Transverse colon (tissue), 4 donors: ENCODE measurements at regions not wholly inside any gene's neighbourhood (a gene's known extent, or its start where the extent isn't known, plus 50 kb on each side); places are given as distances from the start of the nearest gene placed in this dataset.

ENCODE experiments used
- DNase-seq: peaks from one replicate; pipeline ENCODE4 v3.0.0-alpha.2; 2019
- H3K27ac ChIP-seq, 4 donors: fragments of 200-600 bp; sonication (generic); 2 replicates each; pipeline ENCODE4 v1.5.1; 2016 to 2018; ENCODE audit warnings: inconsistent platforms in 4 of 4
- H3K27me3 ChIP-seq: fragments of 200-600 bp; sonication (generic); 2 replicates; pipeline ENCODE4 v1.5.1; 2017; ENCODE audit warnings: inconsistent platforms
- H3K36me3 ChIP-seq, 4 donors: fragments of 200-600 bp; sonication (generic); 2 replicates each; pipeline ENCODE4 v1.5.1; 2017 to 2019; ENCODE audit warnings: inconsistent platforms in 4 of 4
- H3K4me1 ChIP-seq, 4 donors: fragments of 200-600 bp; sonication (generic); 2 replicates each; pipeline ENCODE4 v1.5.1; 2017 to 2020; ENCODE audit warnings: inconsistent platforms in 4 of 4
- H3K4me3 ChIP-seq, 4 donors: fragments of 200-600 bp; sonication (generic); 1 replicate in 1 of 4; 2 replicates in 3 of 4; pipeline versions ENCODE4 v1.5.1 to v1.6.1; 2017 to 2019; ENCODE audit warnings: inconsistent platforms in 4 of 4
- H3K9me3 ChIP-seq, 2 donors: fragments of 200-600 bp; sonication (generic); 2 replicates each; pipeline ENCODE4 v1.5.1; 2017 to 2019; ENCODE audit warnings: inconsistent platforms in 2 of 2
- EP300 ChIP-seq: sonication (generic); formaldehyde crosslinking; IDR thresholded peaks from one replicate; pipeline ENCODE4 v1.6.1; 2017; ENCODE audit warnings: antibody characterized with exemption, low read depth
- POLR2A ChIP-seq: fragments of 450-650 bp; IDR thresholded peaks from one replicate; pipeline ENCODE4 v1.6.1; 2016; ENCODE audit warnings: antibody characterized with exemption, mild to moderate bottlenecking, moderate library complexity
- POLR2AphosphoS5 ChIP-seq, 3 donors: sonication (generic); formaldehyde crosslinking; IDR thresholded peaks; one replicate each; pipeline ENCODE4 v1.6.1; 2016; ENCODE audit warnings: antibody characterized with exemption in 3 of 3
- WGBS, 2 donors: methylation state at CpG; one replicate each; pipeline ENCODE4 v1.1.5; 2018; ENCODE audit warnings: low coverage in 1 of 2; 5-methylcytosine and 5-hydroxymethylcytosine counted together
- in situ Hi-C, 4 donors: fragments of 200-750 bp; cut with MboI; loops; one replicate each; pipeline versions ENCODE4 v1.15.0 to v1.15.1; 2017; ENCODE audit warnings: low sequenced_read_pairs in 3 of 4, low pct_ligation_motif_present in 1 of 4, low pct_unique_long_range_greater_than_20kb in 1 of 4
- intact Hi-C: fragments of 100-400 bp; cut with DNase I; formaldehyde crosslinking; loops from one replicate; pipeline ENCODE4 v1.15.1; 2023; ENCODE audit warnings: low total_unique reads
- TF ChIP-seq, protein P1 (sequence below), 5 experiments: fragments of 200-600 bp in 3 of 5; fragments of 450-650 bp in 2 of 5; sonication (generic) in 3 of 5; IDR thresholded peaks; 1 replicate in 2 of 5; 2 replicates in 3 of 5; pipeline ENCODE4 v1.5.1; 2016 to 2017; ENCODE audit warnings: antibody characterized with exemption in 5 of 5, inconsistent platforms in 3 of 5, mild to moderate bottlenecking in 2 of 5, moderate library complexity in 1 of 5

DNA sequence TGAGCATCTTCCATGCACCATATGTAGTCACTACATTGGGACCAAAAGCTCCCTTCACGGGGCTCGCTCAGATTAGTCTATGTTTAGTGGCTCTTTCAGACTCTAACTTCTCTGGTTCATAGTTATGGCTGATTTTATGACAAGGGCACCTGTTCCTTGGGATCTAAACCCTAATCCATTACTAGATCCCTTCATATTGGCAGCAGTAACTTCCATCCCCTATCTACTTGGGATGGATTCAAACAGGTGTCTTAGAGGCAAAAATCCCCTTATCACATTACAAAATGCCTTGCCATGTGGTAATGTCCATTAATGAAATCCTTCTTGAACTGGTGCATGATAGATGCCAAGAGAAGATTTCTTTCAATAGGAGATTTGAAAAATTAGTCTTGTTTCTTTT lies 96.7 kb upstream of the TP63 start:
- DNase-seq, result no peak
- Histone ChIP-seq H3K4me3 (no peak overlapping the region), H3K4me1 (no peaks in the 10 kb centered on the region), H3K27ac (no peak overlapping the region), H3K36me3 (no peaks in the 10 kb centered on the region), H3K9me3 (no peaks in the 10 kb centered on the region), H3K27me3 (no peaks in the 10 kb centered on the region)
- intact Hi-C loops (no loop called here), in situ Hi-C loops (no loop called here)
- TF ChIP-seq POLR2A (no peak), POLR2AphosphoS5 (IDR thresholded peaks at IDR 0.05) (no peak), EP300 (no peak)
- TF ChIP-seq, protein P1, sequence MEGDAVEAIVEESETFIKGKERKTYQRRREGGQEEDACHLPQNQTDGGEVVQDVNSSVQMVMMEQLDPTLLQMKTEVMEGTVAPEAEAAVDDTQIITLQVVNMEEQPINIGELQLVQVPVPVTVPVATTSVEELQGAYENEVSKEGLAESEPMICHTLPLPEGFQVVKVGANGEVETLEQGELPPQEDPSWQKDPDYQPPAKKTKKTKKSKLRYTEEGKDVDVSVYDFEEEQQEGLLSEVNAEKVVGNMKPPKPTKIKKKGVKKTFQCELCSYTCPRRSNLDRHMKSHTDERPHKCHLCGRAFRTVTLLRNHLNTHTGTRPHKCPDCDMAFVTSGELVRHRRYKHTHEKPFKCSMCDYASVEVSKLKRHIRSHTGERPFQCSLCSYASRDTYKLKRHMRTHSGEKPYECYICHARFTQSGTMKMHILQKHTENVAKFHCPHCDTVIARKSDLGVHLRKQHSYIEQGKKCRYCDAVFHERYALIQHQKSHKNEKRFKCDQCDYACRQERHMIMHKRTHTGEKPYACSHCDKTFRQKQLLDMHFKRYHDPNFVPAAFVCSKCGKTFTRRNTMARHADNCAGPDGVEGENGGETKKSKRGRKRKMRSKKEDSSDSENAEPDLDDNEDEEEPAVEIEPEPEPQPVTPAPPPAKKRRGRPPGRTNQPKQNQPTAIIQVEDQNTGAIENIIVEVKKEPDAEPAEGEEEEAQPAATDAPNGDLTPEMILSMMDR (IDR thresholded peaks at IDR 0.05), result no peak
- WGBS, 2 donors, result 92% methylated on average over 2 of the region's 2 CpGs; no CpG with 5 or more reads in 1 of the 2 donors

DNA sequence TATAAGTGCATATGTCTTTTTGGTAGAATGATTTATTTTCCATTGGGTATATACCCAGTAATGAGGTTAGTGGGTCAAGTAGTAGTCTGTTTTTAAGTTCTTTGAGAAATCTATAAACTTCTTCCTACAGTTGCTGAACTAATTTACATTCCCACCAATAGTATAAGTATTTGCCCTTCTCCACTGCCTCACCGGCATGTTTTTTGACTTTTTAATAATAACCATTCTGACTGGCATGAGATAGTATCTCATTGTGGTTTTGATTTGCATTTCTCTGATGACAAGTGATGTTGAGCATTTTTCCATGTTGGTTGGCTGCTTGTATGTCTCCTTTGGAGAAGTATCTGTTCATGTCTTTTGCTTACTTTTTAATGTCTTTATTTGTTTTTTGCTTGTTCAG lies 94.1 kb upstream of the TP63 start:
- in situ Hi-C loops (no loop called here), intact Hi-C loops (no loop called here)
- Histone ChIP-seq H3K27me3 (no peaks in the 10 kb centered on the region), H3K36me3 (no peaks in the 10 kb centered on the region), H3K27ac (no peak overlapping the region), H3K4me3 (no peak overlapping the region), H3K9me3 (no peaks in the 10 kb centered on the region), H3K4me1 (no peaks in the 10 kb centered on the region)
- DNase-seq, result no peak
- 40 to 88% methylated on average over 1 of the region's 1 CpG for WGBS, 2 donors
- TF ChIP-seq POLR2A, result no peak
- no peak for TF ChIP-seq EP300
- TF ChIP-seq, protein P1 (IDR thresholded peaks at IDR 0.05), result no peak
- TF ChIP-seq POLR2AphosphoS5 (IDR thresholded peaks at IDR 0.05), result no peak

DNA sequence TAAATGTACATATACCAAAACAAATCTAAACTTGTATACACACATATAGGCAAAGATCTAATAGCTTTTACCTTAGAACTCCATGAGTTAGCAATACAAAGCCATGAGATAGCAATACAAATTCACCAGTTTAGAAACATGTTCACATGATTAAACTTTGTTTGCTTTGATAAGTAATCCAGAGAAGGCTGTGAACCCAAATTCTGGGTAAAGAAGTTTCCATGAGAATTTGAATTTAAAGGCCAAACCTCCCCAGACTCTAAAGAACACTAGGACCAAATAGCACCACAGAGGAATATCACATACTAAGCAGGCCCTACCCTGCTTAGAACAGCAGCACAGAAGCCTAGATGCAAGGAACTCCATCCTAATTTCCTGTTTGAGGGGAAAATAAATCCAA lies 83.7 kb upstream of the TP63 start:
- no peaks in the 10 kb centered on the region for H3K36me3 ChIP-seq
- TF ChIP-seq EP300 (no peak), POLR2A (no peak), POLR2AphosphoS5 (IDR thresholded peaks at IDR 0.05) (no peak)
- TF ChIP-seq, protein P1 (IDR thresholded peaks at IDR 0.05), result no peak
- DNase-seq, result no peak
- no peak overlapping the region for H3K27ac ChIP-seq
- peaks cover 11 to 31% of the 10 kb centered on the region in 2 donors for H3K9me3 ChIP-seq
- in situ Hi-C loops, result no loop called here
- no peaks in the 10 kb centered on the region for H3K27me3 ChIP-seq
- intact Hi-C loops, result no loop called here
- no peaks in the 10 kb centered on the region for H3K4me1 ChIP-seq
- no peak overlapping the region for H3K4me3 ChIP-seq

DNA sequence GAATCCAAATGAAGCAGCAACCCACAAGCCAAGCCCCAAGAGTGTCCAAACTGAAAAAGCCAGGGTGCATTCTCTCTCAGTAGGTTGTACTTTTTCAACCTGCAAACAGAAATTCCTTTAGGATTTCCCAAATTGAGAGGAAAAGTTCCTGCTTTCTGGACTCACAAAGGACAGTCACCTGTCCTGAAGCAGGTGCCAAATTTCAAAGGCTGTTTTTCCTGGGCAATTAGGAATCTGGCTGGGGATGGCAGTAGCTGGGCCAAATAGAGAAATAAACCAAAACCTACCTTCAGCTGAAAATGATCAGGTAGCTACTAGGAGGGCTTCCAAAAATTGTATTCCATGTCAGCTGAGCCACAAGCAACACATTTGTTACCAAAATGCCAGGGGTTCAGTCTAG lies 83.1 kb upstream of the TP63 start:
- DNase-seq, result no peak
- H3K36me3 ChIP-seq, result no peaks in the 10 kb centered on the region
- no peak overlapping the region for H3K4me3 ChIP-seq
- no peaks in the 10 kb centered on the region for H3K4me1 ChIP-seq
- intact Hi-C loops (no loop called here), in situ Hi-C loops (no loop called here)
- no peaks in the 10 kb centered on the region for H3K27me3 ChIP-seq
- peaks cover 11 to 31% of the 10 kb centered on the region in 2 donors for H3K9me3 ChIP-seq
- no peak overlapping the region for H3K27ac ChIP-seq
- TF ChIP-seq POLR2AphosphoS5 (IDR thresholded peaks at IDR 0.05) (no peak), EP300 (no peak), POLR2A (no peak)

DNA sequence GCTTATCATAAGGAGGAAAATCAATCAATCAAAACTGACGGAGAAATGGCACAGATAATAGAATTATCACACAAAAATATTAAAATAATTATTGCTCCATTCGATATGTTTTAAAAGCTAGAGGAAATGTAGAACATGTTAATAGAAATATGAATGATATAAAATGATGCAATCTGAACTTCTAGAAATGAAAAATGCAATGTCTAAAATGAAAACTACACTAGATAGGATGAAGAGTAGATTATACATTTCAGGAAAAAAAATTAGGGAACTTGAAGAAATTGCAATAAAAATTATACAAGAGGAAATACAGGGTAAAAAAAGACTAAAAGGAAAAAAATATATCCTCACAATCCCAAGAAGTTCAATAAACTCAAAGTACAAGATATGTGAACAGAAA lies 80.2 kb upstream of the TP63 start:
- no peak overlapping the region for H3K4me3 ChIP-seq
- DNase-seq, result no peak
- in situ Hi-C loops (no loop called here), intact Hi-C loops (no loop called here)
- 46 to 47% methylated on average over 2 of the region's 2 CpGs for WGBS, 2 donors
- no peak overlapping the region for H3K27ac ChIP-seq
- no peaks in the 10 kb centered on the region for H3K36me3 ChIP-seq
- peaks cover 11 to 31% of the 10 kb centered on the region in 2 donors for H3K9me3 ChIP-seq
- TF ChIP-seq EP300 (no peak), POLR2A (no peak), POLR2AphosphoS5 (IDR thresholded peaks at IDR 0.05) (no peak)
- TF ChIP-seq, protein P1 (IDR thresholded peaks at IDR 0.05), result no peak
- H3K27me3 ChIP-seq, result no peaks in the 10 kb centered on the region
- H3K4me1 ChIP-seq, result no peaks in the 10 kb centered on the region
